Endothelial cell (in vitro differentiated cells): ENCODE measurements at regions not wholly inside any gene's neighbourhood (a gene's known extent, or its start where the extent isn't known, plus 50 kb on each side); places are given as distances from the start of the nearest gene placed in this dataset.

Experiments used
- DNase-seq: peaks from one replicate; pipeline ENCODE4 v3.0.0; 2021; ENCODE audit warnings: low spot score
- H3K27ac Mint-ChIP-seq: one replicate; pipeline ENCODE4 v1.8.0; 2021; ENCODE audit warnings: mixed read lengths, inconsistent platforms; ENCODE audit not compliant: unreplicated experiment
- H3K27me3 Mint-ChIP-seq: one replicate; pipeline ENCODE4 v1.8.0; 2021; ENCODE audit warnings: mild to moderate bottlenecking, moderate library complexity, mixed read lengths, inconsistent platforms; ENCODE audit not compliant: unreplicated experiment
- H3K36me3 Mint-ChIP-seq: one replicate; pipeline ENCODE4 v1.8.0; 2021; ENCODE audit warnings: mild to moderate bottlenecking, low read depth, mixed read lengths, inconsistent platforms; ENCODE audit not compliant: unreplicated experiment
- H3K4me1 Mint-ChIP-seq: one replicate; pipeline ENCODE4 v1.8.0; 2021; ENCODE audit warnings: mild to moderate bottlenecking, mixed read lengths, inconsistent platforms; ENCODE audit not compliant: unreplicated experiment
- H3K4me3 Mint-ChIP-seq: one replicate; pipeline ENCODE4 v1.8.0; 2021; ENCODE audit warnings: mild to moderate bottlenecking, mixed read lengths, inconsistent platforms; ENCODE audit not compliant: unreplicated experiment
- H3K9me3 Mint-ChIP-seq: one replicate; pipeline ENCODE4 v1.8.0; 2021; ENCODE audit warnings: mixed read lengths, inconsistent platforms; ENCODE audit not compliant: unreplicated experiment
- CTCF ChIP-seq: fragments of 200-600 bp; sonication (generic); IDR thresholded peaks from one replicate; pipeline ENCODE4 v1.5.0; 2021; ENCODE audit warnings: antibody characterized with exemption; ENCODE audit not compliant: unreplicated experiment

- Mint-ChIP-seq H3K4me3 (no peak overlapping the region), H3K36me3 (no peaks in the 10 kb centered on the region), H3K4me1 (peaks cover 5% of the 10 kb centered on the region), H3K9me3 (no peaks in the 10 kb centered on the region), H3K27me3 (no peaks in the 10 kb centered on the region), H3K27ac (no peak overlapping the region)
- DNase-seq = no peak
- TF ChIP-seq CTCF = no peak
These were observed 492.2 kb upstream of the ARRDC3 start for GRCh38 chr5:91875196-91875779.

DNA sequence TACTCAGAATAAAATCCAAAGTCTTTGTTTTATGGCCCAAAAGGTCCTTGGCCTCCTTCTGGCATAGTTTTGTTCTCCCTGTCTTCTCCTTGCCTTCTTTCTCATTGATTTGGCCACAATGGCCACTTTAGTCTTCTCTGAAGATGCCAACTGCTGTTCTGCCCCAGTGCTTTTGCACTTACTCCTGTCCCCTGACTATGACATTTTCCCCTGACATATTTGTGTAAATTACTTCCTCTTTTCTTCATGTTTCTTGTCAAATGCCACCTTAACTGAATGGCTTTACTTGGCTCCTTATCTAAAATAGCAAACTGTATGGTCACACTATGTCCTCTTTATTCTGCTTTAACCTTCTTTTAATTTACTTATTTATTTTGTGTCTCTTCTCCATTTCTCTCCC lies 484.7 kb upstream of the ARRDC3 start:
- no peak for TF ChIP-seq CTCF
- no peaks in the 10 kb centered on the region for H3K36me3 Mint-ChIP-seq
- no peak for DNase-seq
- H3K27ac Mint-ChIP-seq = no peak overlapping the region
- H3K4me3 Mint-ChIP-seq = no peak overlapping the region
- H3K9me3 Mint-ChIP-seq = no peaks in the 10 kb centered on the region
- H3K4me1 Mint-ChIP-seq = peaks cover 2% of the 10 kb centered on the region
- no peaks in the 10 kb centered on the region for H3K27me3 Mint-ChIP-seq

GRCh38 chr5:91865915-91866314 lies 482.8 kb upstream of the ARRDC3 start:
- H3K4me3 Mint-ChIP-seq = no peak overlapping the region
- no peaks in the 10 kb centered on the region for H3K27me3 Mint-ChIP-seq
- H3K27ac Mint-ChIP-seq = no peak overlapping the region
- H3K9me3 Mint-ChIP-seq = no peaks in the 10 kb centered on the region
- H3K4me1 Mint-ChIP-seq = no peaks in the 10 kb centered on the region
- no peak for TF ChIP-seq CTCF
- no peaks in the 10 kb centered on the region for H3K36me3 Mint-ChIP-seq
- DNase-seq = no peak

- Mint-ChIP-seq H3K4me1 (no peaks in the 10 kb centered on the region), H3K9me3 (no peaks in the 10 kb centered on the region), H3K4me3 (no peak overlapping the region), H3K36me3 (no peaks in the 10 kb centered on the region), H3K27me3 (no peaks in the 10 kb centered on the region), H3K27ac (no peak overlapping the region)
- no peak for TF ChIP-seq CTCF
- DNase-seq = no peak
These were observed 481.8 kb upstream of the ARRDC3 start for GRCh38 chr5:91864962-91865361.

DNA sequence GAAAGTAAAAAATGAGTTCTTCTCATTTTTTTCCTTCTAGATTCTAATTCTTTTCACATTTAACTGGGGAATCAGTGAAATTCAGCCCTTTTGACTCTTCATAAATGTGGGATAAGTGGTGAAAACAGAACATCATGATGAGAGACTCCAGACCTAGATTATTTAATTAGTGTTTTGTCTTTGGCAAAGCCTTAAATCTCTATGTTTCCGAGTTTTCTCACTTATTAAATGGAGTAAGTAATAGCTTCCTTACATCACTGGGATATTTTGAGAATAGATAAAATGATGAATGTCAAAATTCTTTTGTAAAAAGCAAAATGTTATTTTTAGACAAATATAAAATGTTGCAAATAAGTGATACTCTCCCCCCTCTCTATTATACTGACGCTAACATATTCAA lies 468.6 kb upstream of the ARRDC3 start:
- Mint-ChIP-seq H3K4me3 (no peak overlapping the region), H3K27ac (no peak overlapping the region), H3K9me3 (no peaks in the 10 kb centered on the region), H3K4me1 (no peaks in the 10 kb centered on the region), H3K36me3 (no peaks in the 10 kb centered on the region), H3K27me3 (no peaks in the 10 kb centered on the region)
- no peak for TF ChIP-seq CTCF
- DNase-seq = no peak
